ENCODE measurements at regions not wholly inside any gene's neighbourhood (a gene's known extent, or its start where the extent isn't known, plus 50 kb on each side); places are given as distances from the start of the nearest gene placed in this dataset.

DNA sequence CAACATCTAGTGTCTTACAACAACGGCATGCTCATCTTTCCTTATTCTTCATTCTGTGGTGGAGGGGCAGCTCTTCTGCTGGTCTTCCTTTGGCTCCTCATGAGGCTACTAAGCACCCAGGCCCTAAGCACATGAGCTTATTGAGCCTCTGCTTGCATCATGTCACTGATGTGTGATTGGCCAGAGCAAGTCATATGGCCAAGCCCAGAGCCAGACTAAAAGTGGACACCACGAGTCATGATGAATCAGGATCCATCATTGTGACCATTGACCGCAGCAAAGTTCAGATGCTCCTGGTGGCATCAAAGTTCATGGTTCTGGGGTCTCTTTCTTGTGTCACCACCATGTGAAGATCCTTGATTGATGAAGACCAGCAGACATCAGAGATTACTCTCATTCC lies 192.0 kb upstream of the FOXA2 start:
- Histone ChIP-seq H3K9me3 (no peaks in the 10 kb centered on the region), H3K79me2 (ENCODE audit: insufficient read depth) (no peaks in the 10 kb centered on the region), H4K20me1 (ENCODE audit: insufficient read depth) (no peaks in the 10 kb centered on the region), H3K4me3 (ENCODE audit: low read depth in 2 of 2, low read length in 1 of 2) (no peak overlapping the region), H3K36me3 (replicated peaks in 1 of 2; ENCODE audit: control insufficient read depth in 1 of 2, insufficient read depth in 2 of 2, low read length in 1 of 2) (no peaks in the 10 kb centered on the region), H3K4me2 (no peak overlapping the region), H3K4me1 (ENCODE audit: control insufficient read depth in 1 of 2, insufficient read depth in 2 of 2, low read depth in 1 of 2, low read length in 1 of 2) (no peaks in the 10 kb centered on the region), H3K27me3 (ENCODE audit: insufficient read depth) (no peaks in the 10 kb centered on the region), H3K27ac (ENCODE audit: low read depth in 2 of 2, low read length in 1 of 2) (peak overlapping the region in 1 of 2 experiments; percentile 34; a peak in 1 of 4 replicates), H3K9me2 (no peaks in the 10 kb centered on the region), H2AFZ (ENCODE audit: low read depth) (no peak overlapping the region), H3F3A (replicated peaks; ENCODE audit: insufficient read depth) (no peaks in the 10 kb centered on the region), H3K9ac (no peak overlapping the region)
- CTCF ChIA-PET, result no interaction called here
- WGBS (ENCODE audit: low lambda C conversion rate), result 13% methylated on average over 3 of the region's 3 CpGs
- POLR2A ChIA-PET, result no interaction called here
- TF ChIP-seq NFIC (IDR thresholded peaks at IDR 0.05; ENCODE audit: borderline replicate concordance) (no peak), FOSL2 (IDR thresholded peaks at IDR 0.05; ENCODE audit: borderline replicate concordance, low read depth) (no peak)
- DNase-seq, result no peak

DNA sequence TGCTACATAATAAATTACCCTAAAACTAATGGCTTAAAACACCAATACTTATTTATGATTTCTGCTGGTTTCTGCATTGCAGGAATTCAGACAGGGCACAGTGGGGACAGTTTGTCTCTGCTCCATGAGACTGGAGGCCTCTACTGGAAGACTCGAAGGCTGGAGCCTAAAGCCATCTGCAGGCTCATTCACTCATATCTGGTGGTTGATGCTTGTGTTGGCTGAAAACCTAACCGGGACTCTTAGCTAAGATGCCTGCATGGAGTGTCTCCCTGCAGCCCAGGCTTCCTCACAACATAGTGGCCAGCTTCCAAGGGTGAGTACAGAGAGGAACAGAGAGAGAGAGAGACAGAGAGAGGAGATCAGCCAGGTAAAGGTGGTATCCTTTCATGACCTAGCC lies 195.5 kb upstream of the FOXA2 start:
- WGBS (ENCODE audit: low lambda C conversion rate), result 4% methylated on average over 2 of the region's 2 CpGs
- Histone ChIP-seq H3K27ac (ENCODE audit: low read depth in 2 of 2, low read length in 1 of 2) (no peak overlapping the region), H4K20me1 (ENCODE audit: insufficient read depth) (no peaks in the 10 kb centered on the region), H3F3A (replicated peaks; ENCODE audit: insufficient read depth) (no peaks in the 10 kb centered on the region), H3K4me2 (no peak overlapping the region), H2AFZ (ENCODE audit: low read depth) (0 out of 2 replicates have a peak overlapping the region, but pooled peaks have one; percentile 11), H3K4me3 (ENCODE audit: low read depth in 2 of 2, low read length in 1 of 2) (no peak overlapping the region), H3K4me1 (ENCODE audit: control insufficient read depth in 1 of 2, insufficient read depth in 2 of 2, low read depth in 1 of 2, low read length in 1 of 2) (no peaks in the 10 kb centered on the region), H3K27me3 (ENCODE audit: insufficient read depth) (no peaks in the 10 kb centered on the region), H3K9ac (no peak overlapping the region), H3K9me2 (no peaks in the 10 kb centered on the region), H3K36me3 (replicated peaks in 1 of 2; ENCODE audit: control insufficient read depth in 1 of 2, insufficient read depth in 2 of 2, low read length in 1 of 2) (no peaks in the 10 kb centered on the region), H3K9me3 (no peaks in the 10 kb centered on the region), H3K79me2 (ENCODE audit: insufficient read depth) (no peaks in the 10 kb centered on the region)
- DNase-seq, result no peak
- TF ChIP-seq RFX5 (IDR thresholded peaks at IDR 0.05; ENCODE audit: low read length) (no peak), EZH2phosphoT487 (IDR thresholded peaks at IDR 0.05; ENCODE audit: borderline replicate concordance, low read depth) (no peak), NRF1 (IDR thresholded peaks at IDR 0.05; ENCODE audit: low read depth, low read length) (no peak), GATA2 (CRISPR knock-in tag; IDR thresholded peaks at IDR 0.05) (no peak), FOXJ3 (CRISPR knock-in tag; IDR thresholded peaks at IDR 0.05) (no peak), ELF1 (IDR thresholded peaks at IDR 0.05) (no peak), TCF12 (IDR thresholded peaks at IDR 0.05) (no peak), FOSL2 (IDR thresholded peaks at IDR 0.05; ENCODE audit: borderline replicate concordance, low read depth) (no peak), RAD21 (IDR thresholded peaks at IDR 0.05; ENCODE audit: low read length) (no peak), TEAD4 (IDR thresholded peaks at IDR 0.05; ENCODE audit: borderline replicate concordance, insufficient read depth) (no peak), CHD2 (IDR thresholded peaks at IDR 0.05; ENCODE audit: low read length, partially characterized antibody) (no peak), MXI1 (IDR thresholded peaks at IDR 0.05; ENCODE audit: low read depth, low read length) (no peak), RXRA (IDR thresholded peaks at IDR 0.05; ENCODE audit: borderline replicate concordance, low read depth) (no peak), GABPA (IDR thresholded peaks at IDR 0.05; ENCODE audit: low read depth) (no peak), RCOR1 (IDR thresholded peaks at IDR 0.05; ENCODE audit: low read length) (no peak), POLR2AphosphoS5 (IDR thresholded peaks at IDR 0.05; ENCODE audit: low read depth, low read length) (no peak)
- TF ChIP-seq, protein P1, sequence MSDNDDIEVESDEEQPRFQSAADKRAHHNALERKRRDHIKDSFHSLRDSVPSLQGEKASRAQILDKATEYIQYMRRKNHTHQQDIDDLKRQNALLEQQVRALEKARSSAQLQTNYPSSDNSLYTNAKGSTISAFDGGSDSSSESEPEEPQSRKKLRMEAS (IDR thresholded peaks at IDR 0.05; ENCODE audit: low read depth), result no peak
- TF ChIP-seq, protein P2, sequence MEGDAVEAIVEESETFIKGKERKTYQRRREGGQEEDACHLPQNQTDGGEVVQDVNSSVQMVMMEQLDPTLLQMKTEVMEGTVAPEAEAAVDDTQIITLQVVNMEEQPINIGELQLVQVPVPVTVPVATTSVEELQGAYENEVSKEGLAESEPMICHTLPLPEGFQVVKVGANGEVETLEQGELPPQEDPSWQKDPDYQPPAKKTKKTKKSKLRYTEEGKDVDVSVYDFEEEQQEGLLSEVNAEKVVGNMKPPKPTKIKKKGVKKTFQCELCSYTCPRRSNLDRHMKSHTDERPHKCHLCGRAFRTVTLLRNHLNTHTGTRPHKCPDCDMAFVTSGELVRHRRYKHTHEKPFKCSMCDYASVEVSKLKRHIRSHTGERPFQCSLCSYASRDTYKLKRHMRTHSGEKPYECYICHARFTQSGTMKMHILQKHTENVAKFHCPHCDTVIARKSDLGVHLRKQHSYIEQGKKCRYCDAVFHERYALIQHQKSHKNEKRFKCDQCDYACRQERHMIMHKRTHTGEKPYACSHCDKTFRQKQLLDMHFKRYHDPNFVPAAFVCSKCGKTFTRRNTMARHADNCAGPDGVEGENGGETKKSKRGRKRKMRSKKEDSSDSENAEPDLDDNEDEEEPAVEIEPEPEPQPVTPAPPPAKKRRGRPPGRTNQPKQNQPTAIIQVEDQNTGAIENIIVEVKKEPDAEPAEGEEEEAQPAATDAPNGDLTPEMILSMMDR (IDR thresholded peaks at IDR 0.05), result no peak
- TF ChIP-seq, protein P3, sequence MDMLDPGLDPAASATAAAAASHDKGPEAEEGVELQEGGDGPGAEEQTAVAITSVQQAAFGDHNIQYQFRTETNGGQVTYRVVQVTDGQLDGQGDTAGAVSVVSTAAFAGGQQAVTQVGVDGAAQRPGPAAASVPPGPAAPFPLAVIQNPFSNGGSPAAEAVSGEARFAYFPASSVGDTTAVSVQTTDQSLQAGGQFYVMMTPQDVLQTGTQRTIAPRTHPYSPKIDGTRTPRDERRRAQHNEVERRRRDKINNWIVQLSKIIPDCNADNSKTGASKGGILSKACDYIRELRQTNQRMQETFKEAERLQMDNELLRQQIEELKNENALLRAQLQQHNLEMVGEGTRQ (IDR thresholded peaks at IDR 0.05; ENCODE audit: borderline replicate concordance, low read depth, low read length), result no peak
- ChIA-PET POLR2A (no interaction called here), CTCF (no interaction called here)

All from SK-N-SH (cell line).